GM21529 (cell line): ENCODE measurements at regions not wholly inside any gene's neighbourhood (a gene's known extent, or its start where the extent isn't known, plus 50 kb on each side); places are given as distances from the start of the nearest gene placed in this dataset.
"Not testable (repeated sequence)": the region's sequence is repeated elsewhere in the genome, so short reads cannot be mapped to it uniquely, and the experiment has no call there.

ENCODE experiments used
- ATAC-seq: cut with Tn5 transposase; IDR thresholded peaks from one replicate; pipeline ENCODE4 v1.9.1; 2021; ENCODE audit not compliant: unreplicated experiment

- ATAC-seq: no peak
These were observed 1280.5 kb upstream of the ZEB2 start for GRCh38 chr2:145800151-145801091.

GRCh38 chr2:145799595-145800108 is 1279.7 kb upstream of the ZEB2 start:
- ATAC-seq: no peak

- no peak for ATAC-seq
These were observed 1278.5 kb upstream of the ZEB2 start for GRCh38 chr2:145798419-145798818.

GRCh38 chr2:145797692-145798091 is 1277.8 kb upstream of the ZEB2 start:
- no peak for ATAC-seq

GRCh38 chr2:145792745-145793144 is 1272.8 kb upstream of the ZEB2 start:
- no peak for ATAC-seq

GRCh38 chr2:145789636-145790035 is 1269.7 kb upstream of the ZEB2 start:
- ATAC-seq: no peak

- ATAC-seq: not testable (repeated sequence)
These were observed 1267.9 kb upstream of the ZEB2 start for GRCh38 chr2:145787597-145788361.

GRCh38 chr2:145782607-145783006 is 1262.7 kb upstream of the ZEB2 start:
- ATAC-seq: not testable (repeated sequence)

- ATAC-seq: no peak
These were observed 1258.0 kb upstream of the ZEB2 start for GRCh38 chr2:145777914-145778313.

GRCh38 chr2:145777297-145777696 is 1257.4 kb upstream of the ZEB2 start:
- ATAC-seq: no peak

GRCh38 chr2:145775591-145775990 is 1255.7 kb upstream of the ZEB2 start:
- ATAC-seq: no peak

GRCh38 chr2:145771525-145771924 is 1251.6 kb upstream of the ZEB2 start:
- peak; percentile 97 for ATAC-seq

GRCh38 chr2:145769011-145769716 is 1249.2 kb upstream of the ZEB2 start:
- no peak for ATAC-seq

- no peak for ATAC-seq
These were observed 1246.0 kb upstream of the ZEB2 start for GRCh38 chr2:145765874-145766273.

GRCh38 chr2:145764631-145765030 is 1244.7 kb upstream of the ZEB2 start:
- no peak for ATAC-seq

- ATAC-seq: no peak
These were observed 1241.1 kb upstream of the ZEB2 start for GRCh38 chr2:145760781-145761649.

GRCh38 chr2:145759228-145759915 is 1239.5 kb upstream of the ZEB2 start:
- ATAC-seq: no peak

GRCh38 chr2:145757503-145758246 is 1237.8 kb upstream of the ZEB2 start:
- no peak for ATAC-seq
